Activated CD8-positive, alpha-beta memory T cell treated with anti-CD3 and anti-CD28 coated beads, Interleukin-2, amount 10 ng/mL, durations not matched to agents 7 days and 5 days (primary cell): ENCODE measurements at regions not wholly inside any gene's neighbourhood (a gene's known extent, or its start where the extent isn't known, plus 50 kb on each side); places are given as distances from the start of the nearest gene placed in this dataset.
"Not testable (repeated sequence)": the region's sequence is repeated elsewhere in the genome, so short reads cannot be mapped to it uniquely, and the experiment has no call there.

ENCODE experiments used
- ATAC-seq: fragments of 150-1000 bp; cut with Tn5 transposase; one replicate; pipeline ENCODE4 v1.10.0; 2021; ENCODE audit warnings: moderate library complexity
- CTCF ChIA-PET: fragments of 350-600 bp; sonication (Branson Sonifier 250); formaldehyde crosslinking; loops from one replicate; lab custom pipeline; 2021; ENCODE audit warnings: antibody characterized with exemption; lab: Charles Lee
- DNase-seq: peaks from one replicate; pipeline ENCODE4 v3.0.0-alpha.2; 2020
- H3K27ac Mint-ChIP-seq: one replicate; pipeline ENCODE4 v1.8.0; 2021; ENCODE audit warnings: mild to moderate bottlenecking, mixed read lengths
- H3K27me3 Mint-ChIP-seq: one replicate; pipeline ENCODE4 v1.8.0; 2021; ENCODE audit warnings: mixed read lengths
- H3K36me3 Mint-ChIP-seq: one replicate; pipeline ENCODE4 v1.8.0; 2021; ENCODE audit warnings: mild to moderate bottlenecking, mixed read lengths
- H3K4me1 Mint-ChIP-seq: one replicate; pipeline ENCODE4 v1.8.0; 2021; ENCODE audit warnings: mixed read lengths
- H3K4me3 Mint-ChIP-seq: one replicate; pipeline ENCODE4 v1.8.0; 2021; ENCODE audit warnings: mild to moderate bottlenecking, moderate library complexity, mixed read lengths
- H3K9me3 Mint-ChIP-seq: one replicate; pipeline ENCODE4 v1.8.0; 2022; ENCODE audit warnings: low read depth, mixed read lengths

DNA sequence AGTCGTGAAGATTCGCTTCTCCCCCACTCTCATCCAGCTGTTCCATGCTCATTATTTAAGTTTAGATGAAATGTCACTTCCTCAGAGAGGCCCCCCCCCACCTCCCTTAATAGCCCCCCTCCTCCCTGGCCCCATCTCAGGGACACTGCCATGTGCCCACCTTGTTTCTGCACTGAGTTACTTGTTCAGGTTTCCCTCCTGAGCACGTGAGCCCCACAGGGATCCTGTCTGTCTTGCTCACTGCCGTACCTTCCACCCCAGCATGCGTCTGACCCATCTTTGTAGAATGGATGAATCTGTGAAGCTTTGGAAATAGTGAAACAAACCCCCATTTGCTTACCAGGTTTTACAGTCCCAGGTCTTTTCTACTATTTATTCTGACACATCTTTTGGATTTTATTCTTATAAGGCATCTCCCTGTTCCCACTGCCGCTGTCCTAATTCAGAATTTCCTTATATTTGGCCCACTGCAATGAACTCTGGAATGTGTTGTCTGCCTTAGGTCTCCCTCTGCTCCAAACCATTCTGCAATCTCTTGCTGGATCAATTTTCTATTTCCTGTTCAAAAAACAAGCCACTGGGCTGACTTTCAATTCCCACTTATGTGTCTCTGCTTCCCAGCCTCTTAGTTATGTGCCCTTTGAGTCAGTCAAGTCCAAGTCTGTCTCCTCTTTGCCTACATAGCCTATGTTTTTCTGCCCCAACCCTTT is 136.5 kb upstream of the ECI2 start:
- no peak for ATAC-seq
- Mint-ChIP-seq H3K9me3 (no peaks in the 10 kb centered on the region), H3K4me3 (no peak overlapping the region), H3K4me1 (no peaks in the 10 kb centered on the region), H3K36me3 (no peaks in the 10 kb centered on the region), H3K27ac (no peak overlapping the region), H3K27me3 (peaks cover 11% of the 10 kb centered on the region)
- CTCF ChIA-PET: no interaction called here
- no peak for DNase-seq

- no peaks in the 10 kb centered on the region for H3K36me3 Mint-ChIP-seq
- H3K4me3 Mint-ChIP-seq: no peak overlapping the region
- H3K27ac Mint-ChIP-seq: no peak overlapping the region
- H3K27me3 Mint-ChIP-seq: peaks cover 16% of the 10 kb centered on the region
- H3K4me1 Mint-ChIP-seq: no peaks in the 10 kb centered on the region
- CTCF ChIA-PET: no interaction called here
- ATAC-seq: no peak
- no peaks in the 10 kb centered on the region for H3K9me3 Mint-ChIP-seq
- DNase-seq: no peak
These were observed 135.4 kb upstream of the ECI2 start for GRCh38 chr6:4270776-4271175.

- Mint-ChIP-seq H3K9me3 (no peaks in the 10 kb centered on the region), H3K27me3 (peaks cover 16% of the 10 kb centered on the region), H3K4me1 (no peaks in the 10 kb centered on the region), H3K4me3 (no peak overlapping the region), H3K36me3 (no peaks in the 10 kb centered on the region), H3K27ac (no peak overlapping the region)
- DNase-seq (no peak), ATAC-seq (no peak)
- CTCF ChIA-PET: no interaction called here
These were observed 134.6 kb upstream of the ECI2 start for GRCh38 chr6:4270001-4270400.

DNA sequence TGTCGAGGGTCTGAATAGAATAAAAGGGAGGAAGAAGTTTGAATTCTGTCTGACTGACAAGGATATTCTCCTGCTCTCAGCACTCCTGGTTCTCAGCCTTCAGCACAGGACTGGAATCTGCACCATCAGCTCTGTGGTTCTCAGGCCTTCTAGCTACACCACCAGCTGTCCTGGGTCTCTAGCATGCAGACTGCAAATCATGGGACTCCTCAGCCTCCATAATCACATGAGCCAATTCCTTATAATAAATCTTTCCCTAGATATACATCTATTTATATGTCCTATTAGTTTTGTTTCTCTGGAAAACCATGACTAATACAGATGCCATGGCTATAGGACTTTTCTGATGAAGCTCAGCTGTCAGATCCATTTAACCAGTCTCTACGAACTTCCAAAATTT is 132.8 kb upstream of the ECI2 start:
- Mint-ChIP-seq H3K4me1 (no peaks in the 10 kb centered on the region), H3K9me3 (no peaks in the 10 kb centered on the region), H3K27ac (no peak overlapping the region), H3K4me3 (no peak overlapping the region), H3K36me3 (no peaks in the 10 kb centered on the region), H3K27me3 (peaks cover 16% of the 10 kb centered on the region)
- CTCF ChIA-PET: no interaction called here
- DNase-seq (no peak), ATAC-seq (no peak)

GRCh38 chr6:4265740-4266139 is 130.4 kb upstream of the ECI2 start:
- no peak for ATAC-seq

GRCh38 chr6:4264601-4265000 is 129.2 kb upstream of the ECI2 start:
- H3K27me3 Mint-ChIP-seq: peaks cover 16% of the 10 kb centered on the region
- no peaks in the 10 kb centered on the region for H3K4me1 Mint-ChIP-seq
- H3K36me3 Mint-ChIP-seq: no peaks in the 10 kb centered on the region
- DNase-seq (no peak), ATAC-seq (no peak)
- H3K4me3 Mint-ChIP-seq: no peak overlapping the region
- CTCF ChIA-PET: no interaction called here
- no peak overlapping the region for H3K27ac Mint-ChIP-seq
- no peaks in the 10 kb centered on the region for H3K9me3 Mint-ChIP-seq

More at GRCh38 chr6:4265740-4266139, 130.4 kb upstream of the ECI2 start:
- Mint-ChIP-seq H3K36me3 (no peaks in the 10 kb centered on the region), H3K4me1 (no peaks in the 10 kb centered on the region), H3K27me3 (peaks cover 12% of the 10 kb centered on the region), H3K27ac (no peak overlapping the region), H3K9me3 (no peaks in the 10 kb centered on the region), H3K4me3 (no peak overlapping the region)
- CTCF ChIA-PET: no interaction called here
- DNase-seq: no peak

- DNase-seq (no peak), ATAC-seq (no peak)
- Mint-ChIP-seq H3K27ac (no peak overlapping the region), H3K4me3 (no peak overlapping the region), H3K4me1 (no peaks in the 10 kb centered on the region), H3K36me3 (no peaks in the 10 kb centered on the region), H3K27me3 (peaks cover 16% of the 10 kb centered on the region), H3K9me3 (no peaks in the 10 kb centered on the region)
- CTCF ChIA-PET: no interaction called here
These were observed 128.7 kb upstream of the ECI2 start for GRCh38 chr6:4264081-4264480.

GRCh38 chr6:4262526-4262925 is 127.2 kb upstream of the ECI2 start:
- no peak overlapping the region for H3K4me3 Mint-ChIP-seq
- H3K4me1 Mint-ChIP-seq: no peaks in the 10 kb centered on the region
- no peak for ATAC-seq
- H3K27me3 Mint-ChIP-seq: peaks cover 17% of the 10 kb centered on the region
- CTCF ChIA-PET: no interaction called here
- H3K36me3 Mint-ChIP-seq: no peaks in the 10 kb centered on the region
- DNase-seq: no peak
- H3K27ac Mint-ChIP-seq: no peak overlapping the region
- H3K9me3 Mint-ChIP-seq: no peaks in the 10 kb centered on the region

GRCh38 chr6:4259391-4259790 is 124.0 kb upstream of the ECI2 start:
- peaks cover 10% of the 10 kb centered on the region for H3K27me3 Mint-ChIP-seq
- H3K27ac Mint-ChIP-seq: no peak overlapping the region
- no peaks in the 10 kb centered on the region for H3K4me1 Mint-ChIP-seq
- H3K36me3 Mint-ChIP-seq: no peaks in the 10 kb centered on the region
- ATAC-seq: no peak
- no peaks in the 10 kb centered on the region for H3K9me3 Mint-ChIP-seq
- no peak for DNase-seq
- H3K4me3 Mint-ChIP-seq: no peak overlapping the region
- CTCF ChIA-PET: no interaction called here

DNA sequence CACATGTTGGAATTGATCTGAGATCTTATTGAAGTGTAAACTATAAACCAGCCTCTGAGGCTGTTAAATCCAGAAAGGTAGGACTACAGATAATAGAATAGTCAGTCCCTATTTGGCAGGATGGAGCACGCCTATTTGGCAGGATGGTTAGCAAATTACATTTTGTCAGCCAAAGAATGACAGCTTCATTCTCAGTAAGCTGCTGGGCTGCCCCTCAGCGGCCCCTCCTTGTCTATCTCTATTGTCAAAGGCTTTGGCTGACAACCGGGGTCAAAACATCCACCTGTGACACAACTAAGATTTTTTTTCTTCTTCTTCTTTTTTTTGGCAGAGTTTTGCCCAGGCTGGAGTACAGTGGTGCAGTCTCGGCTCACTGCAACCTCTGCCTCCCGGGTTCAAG is 123.4 kb upstream of the ECI2 start:
- Mint-ChIP-seq H3K36me3 (no peaks in the 10 kb centered on the region), H3K4me1 (no peaks in the 10 kb centered on the region), H3K27ac (no peak overlapping the region), H3K27me3 (peaks cover 10% of the 10 kb centered on the region), H3K9me3 (no peaks in the 10 kb centered on the region), H3K4me3 (no peak overlapping the region)
- ATAC-seq: no peak
- CTCF ChIA-PET: no interaction called here
- no peak for DNase-seq

- H3K27ac Mint-ChIP-seq: no peak overlapping the region
- DNase-seq (no peak), ATAC-seq (no peak)
- CTCF ChIA-PET: no interaction called here
- H3K9me3 Mint-ChIP-seq: no peaks in the 10 kb centered on the region
- no peak overlapping the region for H3K4me3 Mint-ChIP-seq
- H3K27me3 Mint-ChIP-seq: peaks cover 10% of the 10 kb centered on the region
- no peaks in the 10 kb centered on the region for H3K36me3 Mint-ChIP-seq
- no peaks in the 10 kb centered on the region for H3K4me1 Mint-ChIP-seq
These were observed 121.6 kb upstream of the ECI2 start for GRCh38 chr6:4256969-4257368.

DNA sequence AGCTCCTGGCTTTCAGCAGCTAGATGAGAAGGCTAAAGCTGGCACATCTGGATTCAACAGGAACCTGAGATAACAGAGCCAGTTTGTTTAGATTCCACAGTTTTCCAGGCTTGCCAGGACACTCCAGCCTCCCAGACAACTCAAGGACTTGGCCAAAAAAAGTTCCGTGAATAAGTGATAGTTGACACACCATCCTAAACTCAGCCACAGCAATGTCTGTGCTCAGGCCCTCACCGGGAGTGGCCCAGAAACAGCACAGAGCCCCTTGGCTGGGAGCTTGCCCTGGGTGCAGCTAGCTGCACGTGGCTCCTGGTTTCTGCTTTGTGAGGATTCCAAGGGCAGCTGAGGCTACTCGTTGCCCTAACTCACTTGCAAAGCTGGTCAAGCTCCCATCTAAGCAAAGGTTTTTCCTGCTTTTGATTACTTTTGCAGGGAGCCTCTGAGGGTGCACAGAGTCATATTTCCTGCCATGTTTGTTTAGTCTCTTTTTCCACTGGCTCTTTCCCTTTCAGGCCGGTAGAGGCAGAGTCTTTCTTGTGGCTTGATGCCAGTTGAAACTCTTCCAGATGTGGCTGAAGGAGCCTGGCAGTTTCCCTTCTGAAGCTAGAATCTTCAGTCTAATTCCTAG is 118.3 kb upstream of the ECI2 start:
- Mint-ChIP-seq H3K27ac (no peak overlapping the region), H3K9me3 (no peaks in the 10 kb centered on the region), H3K27me3 (peaks cover 9% of the 10 kb centered on the region), H3K4me3 (no peak overlapping the region), H3K36me3 (no peaks in the 10 kb centered on the region), H3K4me1 (no peaks in the 10 kb centered on the region)
- ATAC-seq (no peak), DNase-seq (no peak)
- CTCF ChIA-PET: no interaction called here

DNA sequence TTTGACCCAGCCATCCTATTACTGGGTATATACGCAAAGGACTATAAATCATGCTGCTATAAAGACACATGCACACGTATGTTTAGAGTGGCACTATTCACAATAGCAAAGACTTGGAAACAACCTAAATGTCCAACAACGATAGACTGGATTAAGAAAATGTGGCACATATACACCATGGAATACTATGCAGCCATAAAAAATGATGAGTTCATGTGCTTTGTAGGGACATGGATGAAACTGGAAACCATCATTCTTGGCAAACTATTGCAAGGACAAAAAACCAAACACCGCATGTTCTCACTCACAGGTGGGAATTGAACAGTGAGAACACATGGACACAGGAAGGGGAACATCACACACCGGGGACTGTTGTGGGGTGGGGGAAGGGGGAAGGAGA is 117.1 kb upstream of the ECI2 start:
- not testable (repeated sequence) for H3K4me1 Mint-ChIP-seq

GRCh38 chr6:4250645-4251044 is 115.3 kb upstream of the ECI2 start:
- Mint-ChIP-seq H3K4me1 (no peaks in the 10 kb centered on the region), H3K9me3 (no peaks in the 10 kb centered on the region), H3K4me3 (no peak overlapping the region), H3K36me3 (no peaks in the 10 kb centered on the region), H3K27ac (no peak overlapping the region), H3K27me3 (peaks cover 12% of the 10 kb centered on the region)
- no peak for ATAC-seq
- DNase-seq: no peak
- CTCF ChIA-PET: no interaction called here

More for the DNA sequence above, 117.1 kb upstream of the ECI2 start:
- H3K9me3 Mint-ChIP-seq, H3K36me3 Mint-ChIP-seq, H3K4me3 Mint-ChIP-seq, CTCF ChIA-PET, DNase-seq, H3K27ac Mint-ChIP-seq, ATAC-seq: not testable (repeated sequence)
- H3K27me3 Mint-ChIP-seq: peaks cover 12% of the 10 kb centered on the region
